ENCODE measurements at regions not wholly inside any gene's neighbourhood (a gene's known extent, or its start where the extent isn't known, plus 50 kb on each side); places are given as distances from the start of the nearest gene placed in this dataset.

- WGBS (ENCODE audit: insufficient coverage), result 92% methylated on average over 2 of the region's 3 CpGs
- intact Hi-C loops (cut with micrococcal nuclease), result no loop called here
Measured at GRCh38 chr5:107778647-107779046, 107.9 kb upstream of the EFNA5 start.

DNA sequence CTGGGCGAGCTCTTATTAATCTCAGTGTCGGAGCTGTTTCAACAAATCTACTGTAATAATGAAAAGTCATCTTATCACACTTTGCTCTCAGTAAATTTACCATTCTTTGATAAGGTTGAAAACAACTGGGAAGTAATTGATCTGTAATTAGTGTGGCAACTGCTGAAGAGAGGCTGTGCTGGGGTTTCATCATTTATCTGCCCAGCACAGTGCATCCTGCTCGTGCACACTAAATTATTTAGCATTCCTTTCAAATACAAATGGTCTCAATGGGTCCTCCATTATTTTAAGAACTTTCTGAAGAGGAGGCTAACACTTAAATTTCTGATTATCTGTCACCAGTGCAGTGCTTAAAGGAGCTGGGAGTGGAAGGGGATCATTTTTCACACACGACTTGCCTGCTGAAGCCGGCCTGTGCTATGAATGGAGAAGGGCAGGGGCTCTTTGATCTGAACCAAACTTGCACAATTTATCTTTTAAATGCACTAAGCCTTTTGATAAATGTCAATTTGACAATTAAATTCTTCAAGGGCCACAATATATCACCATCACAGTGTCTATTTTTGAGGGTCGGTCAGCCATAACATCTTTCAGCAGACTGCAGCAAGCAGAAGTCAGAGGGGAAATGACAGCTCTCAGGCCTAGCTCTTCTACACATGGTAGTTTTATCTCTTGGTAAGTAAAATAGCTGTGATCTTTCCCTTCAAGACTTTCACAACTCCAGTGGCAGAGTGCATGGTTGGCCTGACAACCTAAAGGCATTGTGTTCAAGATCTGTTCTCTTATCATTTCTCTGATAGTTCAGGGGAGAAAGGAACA, 106.4 kb upstream of the EFNA5 start:
- no peak overlapping the region for H2AFZ ChIP-seq (ENCODE audit: insufficient read depth, low read depth, low read length, poor library complexity, severe bottlenecking)
- no peak overlapping the region for H3K4me3 ChIP-seq (replicated peaks in 1 of 3; ENCODE audit: low read depth in 2 of 3, low read length in 3 of 3)
- DNase-seq, result no peak
- Mint-ChIP-seq H3K27me3 (ENCODE audit: low read depth in 3 of 3) (no peaks in the 10 kb centered on the region), H3K4me3 (no peak overlapping the region), H3K4me1 (no peaks in the 10 kb centered on the region), H3K27ac (no peak overlapping the region), H3K36me3 (no peaks in the 10 kb centered on the region), H3K9me3 (peaks cover 0 to 8% (median 2%) of the 10 kb centered on the region in 7 donors)
- H4K20me1 ChIP-seq (ENCODE audit: insufficient read depth, low read length), result no peaks in the 10 kb centered on the region
- WGBS (ENCODE audit: insufficient coverage), result no CpG with 5 or more reads among the region's 6 CpGs
- H3K79me2 ChIP-seq (ENCODE audit: insufficient read depth, low read length), result no peaks in the 10 kb centered on the region
- no peak overlapping the region for H3K9ac ChIP-seq (ENCODE audit: insufficient read depth, low read length, poor library complexity, severe bottlenecking)
- no peaks in the 10 kb centered on the region for H3K9me3 ChIP-seq (replicated peaks in 1 of 2; ENCODE audit: control insufficient read depth in 1 of 2, insufficient read depth in 1 of 2, low read length in 2 of 2)
- H3K27me3 ChIP-seq (ENCODE audit: control insufficient read depth in 2 of 2, insufficient read depth in 2 of 2, low read length in 2 of 2), result no peaks in the 10 kb centered on the region
- TF ChIP-seq, protein P1, sequence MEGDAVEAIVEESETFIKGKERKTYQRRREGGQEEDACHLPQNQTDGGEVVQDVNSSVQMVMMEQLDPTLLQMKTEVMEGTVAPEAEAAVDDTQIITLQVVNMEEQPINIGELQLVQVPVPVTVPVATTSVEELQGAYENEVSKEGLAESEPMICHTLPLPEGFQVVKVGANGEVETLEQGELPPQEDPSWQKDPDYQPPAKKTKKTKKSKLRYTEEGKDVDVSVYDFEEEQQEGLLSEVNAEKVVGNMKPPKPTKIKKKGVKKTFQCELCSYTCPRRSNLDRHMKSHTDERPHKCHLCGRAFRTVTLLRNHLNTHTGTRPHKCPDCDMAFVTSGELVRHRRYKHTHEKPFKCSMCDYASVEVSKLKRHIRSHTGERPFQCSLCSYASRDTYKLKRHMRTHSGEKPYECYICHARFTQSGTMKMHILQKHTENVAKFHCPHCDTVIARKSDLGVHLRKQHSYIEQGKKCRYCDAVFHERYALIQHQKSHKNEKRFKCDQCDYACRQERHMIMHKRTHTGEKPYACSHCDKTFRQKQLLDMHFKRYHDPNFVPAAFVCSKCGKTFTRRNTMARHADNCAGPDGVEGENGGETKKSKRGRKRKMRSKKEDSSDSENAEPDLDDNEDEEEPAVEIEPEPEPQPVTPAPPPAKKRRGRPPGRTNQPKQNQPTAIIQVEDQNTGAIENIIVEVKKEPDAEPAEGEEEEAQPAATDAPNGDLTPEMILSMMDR (IDR thresholded peaks at IDR 0.05), result no peak
- no peak overlapping the region for H3K4me2 ChIP-seq (replicated peaks; ENCODE audit: extremely low read depth, low read length, poor library complexity, severe bottlenecking)
- H3K27ac ChIP-seq (ENCODE audit: low read depth in 1 of 2, low read length in 2 of 2), result no peak overlapping the region
- H3K36me3 ChIP-seq (replicated peaks in 1 of 2; ENCODE audit: control insufficient read depth in 1 of 2, insufficient read depth in 2 of 2, low read length in 2 of 2), result no peaks in the 10 kb centered on the region
- intact Hi-C loops (cut with micrococcal nuclease), result no loop called here
- H3K4me1 ChIP-seq (ENCODE audit: control insufficient read depth in 1 of 2, insufficient read depth in 2 of 2, low read length in 2 of 2), result no peaks in the 10 kb centered on the region

More at GRCh38 chr5:107778647-107779046, 107.9 kb upstream of the EFNA5 start:
- Histone ChIP-seq H3K27me3 (ENCODE audit: control insufficient read depth in 2 of 2, insufficient read depth in 2 of 2, low read length in 2 of 2) (no peaks in the 10 kb centered on the region), H3K27ac (ENCODE audit: low read depth in 1 of 2, low read length in 2 of 2) (no peak overlapping the region), H3K4me3 (replicated peaks in 1 of 3; ENCODE audit: low read depth in 2 of 3, low read length in 3 of 3) (no peak overlapping the region), H3K9ac (ENCODE audit: insufficient read depth, low read length, poor library complexity, severe bottlenecking) (no peak overlapping the region), H3K36me3 (replicated peaks in 1 of 2; ENCODE audit: control insufficient read depth in 1 of 2, insufficient read depth in 2 of 2, low read length in 2 of 2) (no peaks in the 10 kb centered on the region), H3K4me1 (ENCODE audit: control insufficient read depth in 1 of 2, insufficient read depth in 2 of 2, low read length in 2 of 2) (no peaks in the 10 kb centered on the region), H2AFZ (ENCODE audit: insufficient read depth, low read depth, low read length, poor library complexity, severe bottlenecking) (no peak overlapping the region), H4K20me1 (ENCODE audit: insufficient read depth, low read length) (no peaks in the 10 kb centered on the region), H3K4me2 (replicated peaks; ENCODE audit: extremely low read depth, low read length, poor library complexity, severe bottlenecking) (no peak overlapping the region), H3K9me3 (replicated peaks in 1 of 2; ENCODE audit: control insufficient read depth in 1 of 2, insufficient read depth in 1 of 2, low read length in 2 of 2) (no peaks in the 10 kb centered on the region), H3K79me2 (ENCODE audit: insufficient read depth, low read length) (no peaks in the 10 kb centered on the region)
- Mint-ChIP-seq H3K4me3 (no peak overlapping the region), H3K27ac (no peak overlapping the region), H3K27me3 (ENCODE audit: low read depth in 3 of 3) (no peaks in the 10 kb centered on the region), H3K9me3 (peaks cover 0 to 7% (median 2%) of the 10 kb centered on the region in 7 donors), H3K4me1 (no peaks in the 10 kb centered on the region), H3K36me3 (no peaks in the 10 kb centered on the region)
- TF ChIP-seq, protein P1 (IDR thresholded peaks at IDR 0.05), result no peak
- DNase-seq, result no peak

Data from CD14-positive monocyte (primary cell).